SK-N-SH (cell line): ENCODE measurements at regions not wholly inside any gene's neighbourhood (a gene's known extent, or its start where the extent isn't known, plus 50 kb on each side); places are given as distances from the start of the nearest gene placed in this dataset.

Experiments
- CTCF ChIA-PET: fragments of 300-600, 350-600 bp; formaldehyde crosslinking; extraction: SDS; loops from one replicate; lab custom pipeline; 2021; lab: Yijun Ruan, JAX
- POLR2A ChIA-PET: fragments of 350-600 bp; sonication (Branson Sonifier 250); formaldehyde crosslinking; extraction: SDS; loops from one replicate; lab custom pipeline; 2020; ENCODE audit warnings: antibody characterized with exemption, inconsistent platforms; lab: Yijun Ruan, JAX
- DNase-seq: peaks from one replicate; pipeline ENCODE4 v3.0.0; 2012
- H2AFZ ChIP-seq: fragments of 200-600 bp; sonication (generic); 2 replicates; pipeline ENCODE4 v1.8.1; 2016; ENCODE audit warnings: antibody characterized with exemption, mild to moderate bottlenecking, low read depth
- H3F3A ChIP-seq: fragments of 200-600 bp; sonication (generic); replicated peaks from 2 replicates; pipeline ENCODE3; 2016; ENCODE audit warnings: antibody characterized with exemption, mild to moderate bottlenecking; ENCODE audit not compliant: insufficient read depth
- H3K27ac ChIP-seq, 2 experiments: fragments of 200-500 bp in 1 of 2; fragments of 200-600 bp in 1 of 2; sonication (Bioruptor generic) in 1 of 2; sonication (generic), shearing (Covaris generic) in 1 of 2; 2 replicates each; pipeline versions ENCODE4 v1.5.1 to v1.6.1; 2014 to 2016; ENCODE audit warnings: low read depth in 2 of 2, inconsistent platforms in 1 of 2, low read length in 1 of 2, mild to moderate bottlenecking in 1 of 2, mixed read lengths in 1 of 2
- H3K27me3 ChIP-seq: fragments of 200-600 bp; sonication (generic), shearing (Covaris generic); 2 replicates; pipeline ENCODE4 v1.6.1; 2016; ENCODE audit warnings: mixed run types; ENCODE audit not compliant: insufficient read depth
- H3K36me3 ChIP-seq, 2 experiments: fragments of 200-500 bp in 1 of 2; fragments of 200-600 bp in 1 of 2; sonication (Bioruptor generic) in 1 of 2; sonication (generic) in 1 of 2; replicated peaks in 1 of 2; 2 replicates each; pipeline versions ENCODE3 to v1.5.1; 2014 to 2016; ENCODE audit warnings: low read length in 1 of 2, mild to moderate bottlenecking in 1 of 2; ENCODE audit not compliant: insufficient read depth in 2 of 2, control insufficient read depth in 1 of 2
- H3K4me1 ChIP-seq, 2 experiments: fragments of 200-500 bp in 1 of 2; fragments of 200-600 bp in 1 of 2; sonication (Bioruptor generic) in 1 of 2; sonication (generic), shearing (Covaris generic) in 1 of 2; 2 replicates each; pipeline versions ENCODE4 v1.5.1 to v1.6.1; 2014 to 2016; ENCODE audit warnings: low read depth in 1 of 2, low read length in 1 of 2, mixed run types in 1 of 2; ENCODE audit not compliant: insufficient read depth in 2 of 2, control insufficient read depth in 1 of 2
- H3K4me2 ChIP-seq: fragments of 200-600 bp; sonication (generic), shearing (Covaris generic); 2 replicates; pipeline ENCODE4 v1.6.1; 2017; ENCODE audit warnings: mixed run types
- H3K4me3 ChIP-seq, 2 experiments: fragments of 200-500 bp in 1 of 2; fragments of 200-600 bp in 1 of 2; sonication (Bioruptor generic) in 1 of 2; sonication (generic), shearing (Covaris generic) in 1 of 2; 2 replicates each; pipeline versions ENCODE4 v1.5.1 to v1.8.1; 2014 to 2016; ENCODE audit warnings: low read depth in 2 of 2, inconsistent platforms in 1 of 2, low read length in 1 of 2, mild to moderate bottlenecking in 1 of 2, mixed read lengths in 1 of 2, moderate library complexity in 1 of 2
- H3K79me2 ChIP-seq: fragments of 200-600 bp; sonication (generic); 2 replicates; pipeline ENCODE4 v1.8.1; 2017; ENCODE audit warnings: mild to moderate bottlenecking; ENCODE audit not compliant: insufficient read depth
- H3K9ac ChIP-seq: fragments of 200-600 bp; sonication (generic); 2 replicates; pipeline ENCODE4 v1.6.1; 2017; ENCODE audit warnings: mixed run types
- H3K9me2 ChIP-seq: fragments of 200-600 bp; sonication (generic); 2 replicates; pipeline ENCODE4 v1.6.1; 2017; ENCODE audit warnings: mixed run types
- H3K9me3 ChIP-seq: fragments of 200-600 bp; sonication (generic); 2 replicates; pipeline ENCODE4 v1.6.1; 2017; ENCODE audit warnings: mixed run types, mild to moderate bottlenecking, moderate library complexity
- H4K20me1 ChIP-seq: fragments of 200-600 bp; sonication (generic); 2 replicates; pipeline ENCODE4 v1.6.1; 2017; ENCODE audit warnings: mild to moderate bottlenecking, mixed run types; ENCODE audit not compliant: insufficient read depth
- FOXJ3 ChIP-seq: sonication (generic); formaldehyde crosslinking; IDR thresholded peaks from 2 replicates; pipeline ENCODE4 v1.5.1; 2020; ENCODE audit warnings: mild to moderate bottlenecking, missing genetic modification reagents
- GATA2 ChIP-seq: sonication (generic); formaldehyde crosslinking; IDR thresholded peaks from 2 replicates; pipeline ENCODE4 v1.5.0; 2020; ENCODE audit warnings: mild to moderate bottlenecking, missing genetic modification reagents
- IRF3 ChIP-seq: fragments of 150-350 bp; IDR thresholded peaks from 2 replicates; pipeline ENCODE4 v1.6.1; 2016; ENCODE audit warnings: mild to moderate bottlenecking, low read depth, low read length
- MXI1 ChIP-seq: IDR thresholded peaks from 2 replicates; pipeline ENCODE4 v1.6.1; 2012; ENCODE audit warnings: mild to moderate bottlenecking, low read depth, low read length, improper control_type of control experiment
- NFIC ChIP-seq: IDR thresholded peaks from 2 replicates; pipeline ENCODE4 v1.4.0; 2012; ENCODE audit warnings: borderline replicate concordance
- REST ChIP-seq: IDR thresholded peaks from 2 replicates; pipeline ENCODE4 v1.6.1; 2012; ENCODE audit warnings: mild to moderate bottlenecking, low read depth, low read length, moderate library complexity
- RFX5 ChIP-seq: IDR thresholded peaks from 2 replicates; pipeline ENCODE4 v1.6.1; 2012; ENCODE audit warnings: mild to moderate bottlenecking, improper control_type of control experiment, low read length
- TCF12 ChIP-seq: IDR thresholded peaks from 2 replicates; pipeline ENCODE4 v1.4.0; 2012
- USF2 ChIP-seq: fragments of 150-350 bp; IDR thresholded peaks from 2 replicates; pipeline ENCODE4 v1.6.1; 2017; ENCODE audit warnings: antibody characterized with exemption, low read length, low read depth, borderline replicate concordance
- WGBS: methylation state at CpG from one replicate; pipeline ENCODE4 v1.1.6; 2017; ENCODE audit warnings: low lambda C conversion rate; 5-methylcytosine and 5-hydroxymethylcytosine counted together

GRCh38 chr14:83470466-83470865, 1936.8 kb upstream of the SEL1L start (continued):
- TF ChIP-seq REST: no peak
- no peak for TF ChIP-seq NFIC
- TF ChIP-seq FOXJ3 (CRISPR knock-in tag): no peak
- TF ChIP-seq IRF3: no peak

DNA sequence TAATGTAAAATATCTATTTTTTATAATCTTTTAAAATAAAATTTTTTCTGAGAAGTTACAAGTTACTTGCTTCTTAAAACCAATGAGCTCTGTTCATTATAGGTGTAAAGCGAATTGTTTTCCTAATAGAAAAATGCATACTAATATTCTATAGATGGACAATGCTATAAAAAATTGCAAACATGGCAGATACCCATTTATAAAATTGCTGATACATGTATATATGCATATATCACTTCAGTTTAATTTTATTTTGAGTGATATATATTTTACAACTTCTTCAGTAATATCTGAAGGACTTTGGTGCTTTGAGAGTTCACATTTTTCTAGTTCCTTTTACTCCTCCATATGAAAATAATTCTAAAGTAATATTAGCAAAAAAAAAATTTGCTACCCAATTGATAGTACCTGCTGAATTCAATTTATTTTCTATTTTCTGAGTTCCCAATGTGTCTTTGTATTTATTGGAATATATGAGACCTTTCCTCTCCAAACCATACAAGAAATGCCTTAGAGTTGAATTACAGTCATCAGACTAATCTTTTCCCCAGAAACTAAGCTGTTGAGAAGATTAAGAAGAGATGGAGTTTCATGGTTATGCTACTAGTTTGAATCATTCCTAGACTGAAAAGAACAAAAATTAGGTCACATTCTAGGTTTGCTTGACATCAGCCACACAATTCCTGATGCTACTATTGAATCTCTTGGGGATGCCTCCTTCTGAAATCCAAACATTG, 1937.5 kb upstream of the SEL1L start:
- Histone ChIP-seq H3K27ac (no peak overlapping the region), H3K9me2 (no peaks in the 10 kb centered on the region), H3K9ac (no peak overlapping the region), H3K4me3 (no peak overlapping the region), H4K20me1 (no peaks in the 10 kb centered on the region), H3K4me2 (no peak overlapping the region), H3K79me2 (no peaks in the 10 kb centered on the region), H3K36me3 (no peaks in the 10 kb centered on the region), H3K4me1 (no peaks in the 10 kb centered on the region), H3K9me3 (no peaks in the 10 kb centered on the region), H2AFZ (no peak overlapping the region), H3K27me3 (no peaks in the 10 kb centered on the region), H3F3A (no peaks in the 10 kb centered on the region)
- TF ChIP-seq NFIC (no peak), TCF12 (no peak), MXI1 (no peak), USF2 (no peak), GATA2 (CRISPR knock-in tag) (no peak), RFX5 (no peak)
- POLR2A ChIA-PET: no interaction called here
- CTCF ChIA-PET: interaction anchor here (0.6 kb wide), 1 partner anchor 159 kb away, joined by 3 read pairs; no protein-coding TSS in a partner anchor
- DNase-seq: no peak
- WGBS: 32% methylated on average over 1 of the region's 1 CpG
